ENCODE measurements at regions not wholly inside any gene's neighbourhood (a gene's known extent, or its start where the extent isn't known, plus 50 kb on each side); places are given as distances from the start of the nearest gene placed in this dataset.
"Not testable (repeated sequence)": the region's sequence is repeated elsewhere in the genome, so short reads cannot be mapped to it uniquely, and the experiment has no call there.

DNA sequence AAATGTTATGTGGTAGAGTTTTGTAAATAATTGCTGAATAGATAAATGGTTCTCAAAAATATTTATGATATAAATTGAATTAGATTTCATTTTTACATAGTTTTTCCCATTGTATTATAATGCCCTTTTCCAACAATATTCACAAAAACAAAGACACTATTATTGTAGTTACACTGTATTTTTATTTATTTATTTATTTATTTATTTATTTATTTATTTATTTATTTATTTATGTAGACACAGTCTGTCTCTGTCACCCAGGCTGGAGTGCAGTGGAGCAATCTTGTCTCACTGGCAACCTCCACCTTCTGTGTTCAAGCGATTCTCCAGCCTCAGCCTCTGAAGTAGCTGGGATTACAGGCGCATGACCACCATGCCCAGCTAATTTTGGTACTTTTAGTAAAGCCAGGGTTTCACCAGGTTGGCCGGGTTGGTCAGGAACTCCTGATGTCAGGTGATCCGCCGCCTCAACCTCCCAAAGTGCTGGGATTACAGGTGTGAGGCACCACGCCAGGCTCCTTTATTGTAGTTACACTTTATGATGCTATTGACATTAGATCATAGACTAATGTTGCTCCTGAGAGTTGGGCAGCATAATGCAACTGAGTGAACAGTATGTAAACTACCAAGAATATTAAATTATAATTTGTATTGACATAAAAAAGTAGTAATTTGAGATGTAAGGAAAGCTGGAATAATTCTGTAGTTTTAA lies 1430.0 kb upstream of the PRMT6 start:
- DNase-seq (ENCODE audit: low read depth), result no peak

DNA sequence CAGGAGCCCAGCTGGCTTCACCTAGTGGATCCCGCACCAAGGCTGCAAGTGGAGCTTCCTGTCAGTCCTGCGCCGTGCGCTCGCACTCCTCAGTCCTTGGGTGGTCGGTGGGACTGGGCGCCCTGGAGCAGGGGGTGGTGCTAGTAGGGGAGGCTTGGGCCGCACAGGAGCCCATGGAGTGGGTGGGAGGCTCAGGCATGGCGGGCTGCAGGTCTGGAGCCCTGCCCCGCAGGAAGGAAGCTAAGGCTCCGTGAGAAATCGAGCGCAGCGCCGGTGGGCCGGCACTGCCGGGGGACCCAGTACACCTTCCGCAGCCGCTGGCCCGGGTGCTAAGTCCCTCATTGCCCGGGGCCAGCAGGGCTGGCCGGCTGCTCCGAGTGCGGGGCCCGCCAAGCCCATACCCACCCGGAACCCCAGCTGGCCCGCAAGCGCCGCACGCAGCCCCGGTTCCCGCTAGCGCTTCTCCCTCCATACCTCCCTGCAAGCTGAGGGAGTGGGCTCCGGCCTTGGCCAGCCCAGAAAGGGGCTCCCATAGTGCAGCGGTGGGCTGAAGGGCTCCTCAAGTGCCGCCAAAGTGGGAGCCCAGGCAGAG lies 1425.2 kb upstream of the PRMT6 start:
- DNase-seq (ENCODE audit: low read depth), result not testable (repeated sequence)

GRCh38 chr1:105632342-105633196 lies 1423.9 kb upstream of the PRMT6 start:
- no peak for DNase-seq (ENCODE audit: low read depth)

DNA sequence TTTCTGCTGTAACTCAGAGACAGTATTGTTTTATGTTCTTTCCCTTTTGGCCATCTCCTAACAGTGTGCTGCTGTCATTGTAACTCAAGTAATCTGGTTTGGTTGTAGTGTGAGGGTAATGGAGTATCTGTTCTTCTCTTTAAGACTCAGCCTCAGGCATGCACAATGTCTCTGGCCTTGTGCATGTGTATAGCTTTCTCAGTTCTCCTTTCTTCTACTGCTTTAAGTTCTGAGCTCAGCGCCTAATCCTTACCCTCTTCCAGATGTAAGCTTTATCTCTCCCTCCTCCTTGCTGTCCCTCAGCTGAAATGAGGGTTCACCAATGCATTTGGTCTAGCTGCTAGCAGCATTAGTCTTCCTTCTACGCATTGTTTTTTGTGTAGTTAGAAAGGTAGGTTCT lies 1420.4 kb upstream of the PRMT6 start:
- no peak for DNase-seq (ENCODE audit: low read depth)

DNA sequence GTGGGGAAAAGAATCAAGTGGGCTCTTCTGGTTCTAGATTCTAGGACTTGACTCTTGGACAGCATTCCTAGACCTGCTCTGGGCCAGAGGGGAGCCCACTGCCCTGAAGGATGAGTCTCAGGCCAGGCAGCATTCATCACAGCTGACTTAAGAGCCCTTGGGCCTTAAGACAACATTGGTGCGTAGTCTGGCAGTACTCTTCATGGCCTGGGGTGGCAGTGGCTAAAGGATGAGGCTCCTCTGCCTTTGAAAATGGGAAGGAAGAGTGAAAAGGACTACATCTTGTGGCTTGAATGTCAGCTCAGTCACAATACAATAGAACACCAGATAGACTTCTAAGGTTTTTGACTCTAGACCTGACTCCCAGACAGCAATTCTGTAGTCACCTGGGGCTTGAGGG lies 1415.1 kb upstream of the PRMT6 start:
- DNase-seq (ENCODE audit: low read depth), result no peak

DNA sequence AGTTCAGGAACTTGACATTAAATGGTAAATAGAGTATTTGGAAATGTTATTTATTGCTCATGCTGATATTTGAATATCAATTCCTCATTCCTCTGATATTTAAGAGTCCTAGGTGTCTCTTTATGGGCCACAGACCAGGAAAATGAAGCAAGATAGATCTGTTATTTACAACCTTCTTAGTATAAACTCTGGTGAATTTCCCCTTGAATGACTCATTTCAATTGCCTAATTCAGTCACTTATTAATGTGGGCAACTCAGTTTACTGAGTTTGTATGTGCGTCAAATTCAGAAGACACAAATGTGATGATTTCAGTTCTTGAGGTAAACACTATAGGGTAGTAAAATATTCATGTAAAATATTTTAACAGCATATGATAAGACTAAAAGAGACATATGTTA lies 1404.4 kb upstream of the PRMT6 start:
- no peak for DNase-seq (ENCODE audit: low read depth)

DNA sequence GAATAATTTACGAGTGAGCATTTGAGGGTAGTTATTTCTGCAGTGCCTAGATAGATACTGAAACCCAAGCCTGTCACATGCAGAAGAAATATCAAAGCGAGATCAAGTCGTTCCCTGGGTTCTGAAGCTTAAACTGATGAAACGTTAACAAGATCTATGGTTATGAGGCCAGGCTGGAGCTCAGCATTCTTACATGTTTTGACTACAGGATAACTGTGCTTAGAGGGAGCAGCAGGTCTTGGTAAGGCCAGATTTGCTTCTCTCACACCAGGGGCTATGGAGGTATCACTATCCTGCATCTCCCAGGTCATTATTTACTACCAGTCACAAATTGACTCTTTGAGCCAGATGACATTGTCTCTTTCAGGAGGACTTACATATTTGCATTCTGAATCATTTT lies 1401.4 kb upstream of the PRMT6 start:
- no peak for DNase-seq (ENCODE audit: low read depth)

GRCh38 chr1:105664495-105664894 lies 1392.0 kb upstream of the PRMT6 start:
- peak; percentile 40 for DNase-seq (ENCODE audit: low read depth)

DNA sequence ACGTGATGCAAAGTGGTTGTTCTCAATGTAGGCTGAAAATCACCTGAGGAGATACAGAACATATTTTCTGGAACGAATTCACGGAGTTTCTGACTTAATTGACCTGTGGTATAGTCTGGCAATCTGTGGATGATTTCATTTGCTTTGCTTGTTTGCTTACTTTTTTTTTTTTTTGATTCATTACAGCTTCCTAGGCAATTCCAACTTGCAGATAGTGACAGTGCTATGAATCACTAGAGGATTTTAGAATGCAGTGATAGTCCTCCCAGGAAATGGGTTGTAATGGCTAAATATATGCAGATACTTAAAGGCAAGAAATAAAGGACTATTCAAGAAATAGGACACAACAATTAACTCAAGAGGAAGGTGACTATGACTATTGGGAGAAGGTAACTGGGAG lies 1378.1 kb upstream of the PRMT6 start:
- no peak for DNase-seq (ENCODE audit: low read depth)

GRCh38 chr1:105684714-105685113 lies 1371.8 kb upstream of the PRMT6 start:
- no peak for DNase-seq (ENCODE audit: low read depth)

DNA sequence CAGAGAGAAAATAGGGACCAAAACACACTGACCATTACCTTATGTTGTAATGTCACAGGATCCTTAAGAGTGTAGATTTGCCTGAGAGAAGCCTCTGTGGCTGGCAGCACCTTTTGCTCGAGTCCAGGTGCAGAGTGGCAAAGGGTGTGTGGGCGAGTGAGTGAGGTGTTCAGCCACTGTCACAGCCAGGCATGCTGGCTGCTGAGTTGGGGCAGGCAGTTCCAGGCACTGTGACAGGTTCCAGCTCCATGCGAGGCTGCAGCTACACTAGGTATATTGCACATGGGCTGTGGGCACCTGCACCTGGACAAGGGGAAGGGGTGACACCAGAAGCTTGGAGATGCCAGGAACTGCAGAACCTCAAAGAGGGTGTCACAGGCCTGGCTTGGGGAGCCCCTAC lies 1370.4 kb upstream of the PRMT6 start:
- DNase-seq (ENCODE audit: low read depth), result no peak

- DNase-seq (ENCODE audit: low read depth), result no peak
These were observed 1369.4 kb upstream of the PRMT6 start for GRCh38 chr1:105686874-105687690.

GRCh38 chr1:105700723-105701122 lies 1355.8 kb upstream of the PRMT6 start:
- DNase-seq (ENCODE audit: low read depth), result no peak

DNA sequence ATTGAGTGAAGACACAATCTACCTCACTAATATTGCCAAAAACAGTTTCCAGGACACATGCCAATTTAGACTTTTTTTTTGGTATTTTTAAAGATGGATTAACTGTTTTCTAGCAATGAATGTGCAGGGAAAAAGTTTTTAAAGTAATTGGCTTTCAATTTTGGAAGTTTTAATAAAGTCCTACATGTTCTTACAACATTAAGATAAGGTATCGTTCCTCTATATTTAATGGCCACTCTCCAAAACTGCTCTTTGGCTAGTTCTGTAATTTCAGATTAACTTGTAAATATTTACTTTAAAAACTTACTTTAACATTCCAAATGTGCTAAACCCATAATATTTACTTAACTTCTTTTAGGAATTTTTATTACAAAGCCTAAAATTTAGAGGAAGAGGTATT lies 1332.2 kb upstream of the PRMT6 start:
- no peak for DNase-seq (ENCODE audit: low read depth)

- DNase-seq (ENCODE audit: low read depth), result no peak
These were observed 1325.8 kb upstream of the PRMT6 start for GRCh38 chr1:105730701-105731100.

- no peak for DNase-seq (ENCODE audit: low read depth)
These were observed 1320.1 kb upstream of the PRMT6 start for GRCh38 chr1:105736349-105736748.

DNA sequence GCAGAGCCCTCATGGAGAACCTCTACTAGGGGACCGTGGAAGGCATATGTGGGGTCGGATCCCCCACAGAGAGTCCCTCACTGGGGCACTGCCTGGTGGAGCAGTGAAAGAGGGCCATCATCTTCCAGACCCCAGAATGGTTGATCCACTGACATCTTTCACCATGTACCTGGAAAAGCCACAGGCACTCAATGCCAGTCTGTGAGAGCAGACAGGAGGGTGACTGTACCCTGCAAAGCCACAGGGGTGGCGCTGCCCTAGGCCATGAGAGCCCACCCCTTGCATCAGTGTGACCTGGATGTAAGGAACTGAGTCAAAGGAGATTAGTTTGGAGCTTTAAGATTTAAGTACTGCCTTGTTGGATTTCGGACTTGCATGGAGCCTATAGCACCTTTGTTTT lies 1276.7 kb upstream of the PRMT6 start:
- DNase-seq (ENCODE audit: low read depth), result no peak

DNA sequence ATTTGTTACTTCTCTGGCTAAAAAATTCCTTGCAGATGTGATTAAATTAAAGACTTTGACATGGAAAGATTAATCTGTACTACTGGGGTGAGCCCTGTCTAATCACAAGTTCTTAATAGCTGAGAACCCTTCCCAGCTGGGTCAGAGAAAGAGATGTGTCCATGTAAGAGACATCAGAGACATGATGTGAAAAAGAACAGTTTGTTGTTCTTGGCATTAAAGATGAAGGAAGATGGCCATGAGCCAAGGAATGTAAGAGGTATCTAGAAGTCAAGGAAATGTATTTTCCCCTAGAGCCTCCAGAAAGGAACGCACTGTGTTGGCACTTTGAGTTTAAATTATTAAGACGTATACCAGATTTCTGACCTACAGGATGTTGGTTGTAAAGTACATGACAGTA lies 1271.5 kb upstream of the PRMT6 start:
- peak; percentile 21 for DNase-seq (ENCODE audit: low read depth)

- DNase-seq (ENCODE audit: low read depth), result peak; percentile 7
These were observed 1262.8 kb upstream of the PRMT6 start for GRCh38 chr1:105793536-105794146.

DNA sequence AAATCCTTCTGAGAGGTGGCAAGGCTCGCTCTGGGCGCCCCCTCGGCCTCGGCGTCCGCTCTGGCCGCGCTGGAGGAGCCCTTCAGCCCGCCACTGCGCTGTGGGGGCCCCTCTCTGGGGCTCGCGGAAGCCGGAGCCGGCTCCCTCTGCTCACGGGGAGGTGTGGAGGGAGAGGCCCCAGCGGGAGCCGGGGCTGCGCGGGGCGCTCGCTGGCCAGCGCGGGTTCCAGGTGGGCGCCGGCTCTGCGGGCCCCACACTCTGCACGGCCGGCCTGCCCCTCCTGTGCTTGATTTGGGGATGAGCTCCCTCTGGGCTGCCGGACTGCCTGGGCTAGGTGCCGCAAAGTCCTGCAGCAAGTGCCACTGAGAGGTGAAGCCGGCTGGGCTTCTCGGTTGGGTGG lies 1260.7 kb upstream of the PRMT6 start:
- no peak for DNase-seq (ENCODE audit: low read depth)

DNA sequence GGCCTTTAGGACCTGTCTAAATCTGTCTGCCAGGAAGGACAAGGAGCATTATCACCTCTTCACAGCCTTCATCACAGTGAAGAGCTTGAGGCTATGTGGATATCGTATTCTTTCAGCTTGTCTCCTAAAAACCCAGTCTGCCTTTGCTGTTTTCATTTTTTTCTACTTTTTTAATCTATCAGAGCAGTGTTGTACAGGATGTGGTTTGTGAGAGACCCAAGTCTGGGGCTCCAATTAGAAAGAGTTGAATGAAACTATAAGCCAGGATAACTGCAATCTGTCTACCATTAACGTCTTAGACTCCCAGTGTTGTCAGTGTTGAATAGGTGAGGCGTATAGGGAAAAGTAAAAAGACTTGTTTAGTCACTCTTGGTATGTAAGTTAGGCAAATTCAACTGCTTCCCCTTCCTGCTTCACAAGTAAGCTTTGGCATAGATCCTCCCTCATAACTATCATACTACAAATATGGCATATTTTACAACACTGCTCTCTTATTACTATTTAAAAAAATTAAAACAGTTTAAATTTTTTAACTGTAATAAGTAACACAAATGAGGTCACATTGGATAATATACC lies 1225.8 kb upstream of the PRMT6 start:
- no peak for DNase-seq (ENCODE audit: low read depth)

- DNase-seq (ENCODE audit: low read depth), result no peak
These were observed 1218.4 kb upstream of the PRMT6 start for GRCh38 chr1:105838071-105838470.

Measured in iris pigment epithelial cell (primary cell).